ENCODE measurements at regions not wholly inside any gene's neighbourhood (a gene's known extent, or its start where the extent isn't known, plus 50 kb on each side); places are given as distances from the start of the nearest gene placed in this dataset.
"Not testable (repeated sequence)": the region's sequence is repeated elsewhere in the genome, so short reads cannot be mapped to it uniquely, and the experiment has no call there.

DNA sequence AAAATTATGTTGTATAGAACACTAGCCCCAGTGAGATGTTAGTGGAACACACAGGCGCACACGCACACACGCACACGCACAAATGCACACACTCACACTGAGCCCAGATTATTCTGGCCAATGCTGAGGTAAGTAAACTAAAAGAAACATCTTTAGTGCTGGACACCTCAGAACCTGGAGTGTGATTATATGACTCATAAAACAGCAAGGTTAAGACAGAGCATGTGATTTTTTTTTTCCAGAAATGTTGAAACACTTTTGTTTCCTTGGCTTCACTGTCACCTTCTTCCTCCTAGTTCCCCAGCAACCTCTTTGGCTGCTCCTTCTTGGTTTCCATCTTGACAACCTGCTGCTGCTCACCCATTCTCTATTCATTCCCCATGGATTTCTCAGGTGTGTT, 141.0 kb upstream of the ALG10B start:
- Histone ChIP-seq H3K4me3 (ENCODE audit: low read length) (no peak overlapping the region), H3K79me2 (ENCODE audit: control insufficient read depth, low read length) (no peaks in the 10 kb centered on the region), H3K9me2 (replicated peaks; ENCODE audit: control insufficient read depth, low read length) (no peaks in the 10 kb centered on the region), H4K20me1 (ENCODE audit: control insufficient read depth, insufficient read depth, low read depth, low read length) (no peaks in the 10 kb centered on the region), H3F3A (ENCODE audit: control insufficient read depth, insufficient read depth) (no peaks in the 10 kb centered on the region), H3K9me3 (ENCODE audit: control insufficient read depth, insufficient read depth, low read length) (no peaks in the 10 kb centered on the region), H3K4me2 (ENCODE audit: low read length) (no peak overlapping the region), H3K4me1 (ENCODE audit: control insufficient read depth, low read length) (no peaks in the 10 kb centered on the region), H3K27ac (ENCODE audit: low read depth, low read length) (no peak overlapping the region), H3K36me3 (ENCODE audit: control insufficient read depth, low read length) (no peaks in the 10 kb centered on the region), H3K27me3 (ENCODE audit: control insufficient read depth, low read length) (no peaks in the 10 kb centered on the region)
- no peak for TF ChIP-seq EZH2phosphoT487 (IDR thresholded peaks at IDR 0.05; ENCODE audit: borderline replicate concordance, low read length)

DNA sequence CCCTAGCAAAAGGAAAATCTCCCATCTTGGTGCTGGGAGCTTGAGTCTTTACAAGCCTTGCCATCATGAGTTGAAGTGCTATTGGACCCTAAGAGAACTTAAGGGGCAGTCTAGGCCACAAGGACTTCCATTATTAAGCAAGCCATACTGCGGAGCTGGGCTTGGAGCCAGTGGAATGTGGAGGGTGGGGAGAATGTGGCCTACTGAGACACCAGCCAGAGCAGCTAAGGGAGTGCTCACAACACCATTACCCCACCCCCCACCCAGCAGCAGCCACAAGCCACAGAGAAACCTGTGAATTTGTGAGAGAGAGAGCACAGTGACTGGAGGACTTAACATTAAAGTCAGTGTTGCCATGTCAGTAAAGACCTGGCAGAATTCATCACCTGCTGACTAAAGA, 133.0 kb upstream of the ALG10B start:
- not testable (repeated sequence) for H3K9me3 ChIP-seq (ENCODE audit: control insufficient read depth, insufficient read depth, low read length); H3K4me1 ChIP-seq (ENCODE audit: control insufficient read depth, low read length); H3K27me3 ChIP-seq (ENCODE audit: control insufficient read depth, low read length); H3F3A ChIP-seq (ENCODE audit: control insufficient read depth, insufficient read depth); H3K79me2 ChIP-seq (ENCODE audit: control insufficient read depth, low read length); H3K4me2 ChIP-seq (ENCODE audit: low read length); H3K9me2 ChIP-seq (replicated peaks; ENCODE audit: control insufficient read depth, low read length); H3K27ac ChIP-seq (ENCODE audit: low read depth, low read length); H4K20me1 ChIP-seq (ENCODE audit: control insufficient read depth, insufficient read depth, low read depth, low read length); H3K4me3 ChIP-seq (ENCODE audit: low read length); H3K36me3 ChIP-seq (ENCODE audit: control insufficient read depth, low read length)

DNA sequence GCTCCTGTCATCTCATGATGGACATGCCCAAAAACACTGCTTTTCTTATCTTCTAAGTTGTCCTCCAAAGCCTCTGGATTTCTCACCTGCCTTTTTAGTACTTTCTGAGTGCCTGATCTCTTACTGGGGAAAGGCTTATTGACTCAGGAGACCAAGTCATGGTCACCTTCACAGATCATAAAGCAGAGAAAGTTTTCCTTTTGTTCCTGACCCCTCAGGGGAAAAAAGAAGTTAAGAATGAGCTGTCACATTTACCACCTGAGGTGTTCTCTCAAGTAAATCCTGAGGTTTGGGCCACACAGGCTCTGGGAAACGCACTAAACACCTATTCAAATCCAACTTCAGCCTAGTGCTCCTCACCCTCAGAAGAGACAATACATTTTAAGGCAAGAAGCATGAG, 119.3 kb upstream of the ALG10B start:
- not testable (repeated sequence) for H3K36me3 ChIP-seq (ENCODE audit: control insufficient read depth, low read length)

DNA sequence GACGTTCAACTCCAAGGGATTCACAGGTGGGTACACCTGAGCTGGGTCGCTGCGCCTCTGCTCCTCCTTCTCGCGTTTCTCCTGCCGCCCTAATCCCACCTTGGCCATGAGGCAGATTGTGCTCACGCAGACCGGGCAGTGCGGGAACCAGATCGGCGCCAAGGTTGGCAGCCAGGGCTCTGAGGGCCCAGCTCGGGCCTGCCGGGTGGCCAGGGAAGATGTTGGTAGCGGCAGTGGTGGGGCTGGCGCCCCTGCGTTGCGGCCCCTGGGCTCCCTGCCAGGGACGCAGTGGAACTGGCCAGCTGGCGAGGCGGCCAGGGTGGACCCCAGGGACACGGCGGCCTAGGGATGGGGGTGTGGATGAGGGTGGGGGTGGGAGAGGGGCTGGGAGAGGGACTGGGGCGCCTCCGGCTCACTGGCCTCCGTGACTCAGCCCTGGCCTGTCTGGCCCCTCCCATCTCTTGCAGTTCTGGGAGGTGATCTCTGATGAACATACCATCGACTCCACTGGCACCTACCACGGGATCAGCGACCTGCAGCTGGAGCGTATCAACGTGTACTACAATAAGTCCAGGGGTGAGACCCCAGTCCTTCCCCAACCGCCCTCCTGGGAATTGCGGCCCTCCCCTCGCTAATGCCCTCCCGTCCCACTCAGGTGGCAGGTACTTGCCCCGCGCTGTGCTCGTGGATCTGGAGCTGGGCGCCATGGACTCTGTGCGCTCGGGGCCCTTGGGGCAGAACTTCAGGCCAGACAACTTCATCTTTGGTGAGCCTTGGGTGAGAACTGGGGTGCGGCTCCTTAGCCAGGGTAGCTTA, 114.9 kb upstream of the ALG10B start:
- Histone ChIP-seq H3F3A (ENCODE audit: control insufficient read depth, insufficient read depth) (no peaks in the 10 kb centered on the region), H3K4me2 (ENCODE audit: low read length) (no peak overlapping the region), H3K27me3 (ENCODE audit: control insufficient read depth, low read length) (no peaks in the 10 kb centered on the region), H3K27ac (ENCODE audit: low read depth, low read length) (no peak overlapping the region), H3K4me3 (ENCODE audit: low read length) (no peak overlapping the region), H3K9me2 (replicated peaks; ENCODE audit: control insufficient read depth, low read length) (no peaks in the 10 kb centered on the region), H3K9me3 (ENCODE audit: control insufficient read depth, insufficient read depth, low read length) (peaks cover 5% of the 10 kb centered on the region; the same call in 1 of the 2 replicates), H3K4me1 (ENCODE audit: control insufficient read depth, low read length) (no peaks in the 10 kb centered on the region), H3K36me3 (ENCODE audit: control insufficient read depth, low read length) (no peaks in the 10 kb centered on the region), H4K20me1 (ENCODE audit: control insufficient read depth, insufficient read depth, low read depth, low read length) (no peaks in the 10 kb centered on the region), H3K79me2 (ENCODE audit: control insufficient read depth, low read length) (no peaks in the 10 kb centered on the region)
- TF ChIP-seq, protein P1, sequence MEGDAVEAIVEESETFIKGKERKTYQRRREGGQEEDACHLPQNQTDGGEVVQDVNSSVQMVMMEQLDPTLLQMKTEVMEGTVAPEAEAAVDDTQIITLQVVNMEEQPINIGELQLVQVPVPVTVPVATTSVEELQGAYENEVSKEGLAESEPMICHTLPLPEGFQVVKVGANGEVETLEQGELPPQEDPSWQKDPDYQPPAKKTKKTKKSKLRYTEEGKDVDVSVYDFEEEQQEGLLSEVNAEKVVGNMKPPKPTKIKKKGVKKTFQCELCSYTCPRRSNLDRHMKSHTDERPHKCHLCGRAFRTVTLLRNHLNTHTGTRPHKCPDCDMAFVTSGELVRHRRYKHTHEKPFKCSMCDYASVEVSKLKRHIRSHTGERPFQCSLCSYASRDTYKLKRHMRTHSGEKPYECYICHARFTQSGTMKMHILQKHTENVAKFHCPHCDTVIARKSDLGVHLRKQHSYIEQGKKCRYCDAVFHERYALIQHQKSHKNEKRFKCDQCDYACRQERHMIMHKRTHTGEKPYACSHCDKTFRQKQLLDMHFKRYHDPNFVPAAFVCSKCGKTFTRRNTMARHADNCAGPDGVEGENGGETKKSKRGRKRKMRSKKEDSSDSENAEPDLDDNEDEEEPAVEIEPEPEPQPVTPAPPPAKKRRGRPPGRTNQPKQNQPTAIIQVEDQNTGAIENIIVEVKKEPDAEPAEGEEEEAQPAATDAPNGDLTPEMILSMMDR (IDR thresholded peaks at IDR 0.05; ENCODE audit: low read depth, low read length, poor library complexity, severe bottlenecking): no peak
- no peak for TF ChIP-seq EZH2phosphoT487 (IDR thresholded peaks at IDR 0.05; ENCODE audit: borderline replicate concordance, low read length)

More for the DNA sequence above, 119.3 kb upstream of the ALG10B start:
- H3K79me2 ChIP-seq (ENCODE audit: control insufficient read depth, low read length); H3K27ac ChIP-seq (ENCODE audit: low read depth, low read length); H3K4me3 ChIP-seq (ENCODE audit: low read length); H3F3A ChIP-seq (ENCODE audit: control insufficient read depth, insufficient read depth); H3K4me1 ChIP-seq (ENCODE audit: control insufficient read depth, low read length); H3K4me2 ChIP-seq (ENCODE audit: low read length); H3K9me2 ChIP-seq (replicated peaks; ENCODE audit: control insufficient read depth, low read length); H3K27me3 ChIP-seq (ENCODE audit: control insufficient read depth, low read length); H3K9me3 ChIP-seq (ENCODE audit: control insufficient read depth, insufficient read depth, low read length); H4K20me1 ChIP-seq (ENCODE audit: control insufficient read depth, insufficient read depth, low read depth, low read length): not testable (repeated sequence)

- Histone ChIP-seq H3K4me2 (ENCODE audit: low read length) (no peak overlapping the region), H3K9me2 (replicated peaks; ENCODE audit: control insufficient read depth, low read length) (no peaks in the 10 kb centered on the region), H3K9me3 (ENCODE audit: control insufficient read depth, insufficient read depth, low read length) (peaks cover 5% of the 10 kb centered on the region; the same call in 1 of the 2 replicates), H3K79me2 (ENCODE audit: control insufficient read depth, low read length) (no peaks in the 10 kb centered on the region), H4K20me1 (ENCODE audit: control insufficient read depth, insufficient read depth, low read depth, low read length) (no peaks in the 10 kb centered on the region), H3F3A (ENCODE audit: control insufficient read depth, insufficient read depth) (no peaks in the 10 kb centered on the region), H3K4me1 (ENCODE audit: control insufficient read depth, low read length) (no peaks in the 10 kb centered on the region), H3K27me3 (ENCODE audit: control insufficient read depth, low read length) (no peaks in the 10 kb centered on the region), H3K36me3 (ENCODE audit: control insufficient read depth, low read length) (no peaks in the 10 kb centered on the region), H3K27ac (ENCODE audit: low read depth, low read length) (no peak overlapping the region), H3K4me3 (ENCODE audit: low read length) (no peak overlapping the region)
- no peak for TF ChIP-seq EZH2phosphoT487 (IDR thresholded peaks at IDR 0.05; ENCODE audit: borderline replicate concordance, low read length)
- TF ChIP-seq, protein P1 (IDR thresholded peaks at IDR 0.05; ENCODE audit: low read depth, low read length, poor library complexity, severe bottlenecking): no peak
These were observed 111.7 kb upstream of the ALG10B start for GRCh38 chr12:38204831-38205230.
